ENCODE measurements at regions not wholly inside any gene's neighbourhood (a gene's known extent, or its start where the extent isn't known, plus 50 kb on each side); places are given as distances from the start of the nearest gene placed in this dataset.

- no peak for DNase-seq
Observed at GRCh38 chr1:69491416-69491815, 76.3 kb upstream of the LRRC7 start.

DNA sequence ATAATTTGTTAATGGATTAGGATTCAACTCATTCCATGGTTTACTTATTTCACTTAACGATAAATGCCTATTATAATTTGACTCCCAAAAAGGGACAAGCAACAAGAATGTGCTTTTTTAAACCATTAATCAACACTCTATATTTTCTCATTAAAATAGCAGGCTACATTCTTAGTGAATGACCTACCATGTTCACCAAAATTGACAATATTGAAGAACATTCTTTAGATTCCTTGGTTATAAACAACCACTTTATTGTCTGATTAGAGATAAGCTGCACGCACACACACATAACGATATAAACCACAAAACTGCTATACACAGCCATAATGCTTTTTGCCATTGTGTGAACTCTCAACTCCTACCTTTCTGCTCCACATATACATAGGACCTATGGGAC, 75.4 kb upstream of the LRRC7 start:
- DNase-seq = no peak

- DNase-seq = no peak
Observed at GRCh38 chr1:69494221-69494620, 73.5 kb upstream of the LRRC7 start.

- DNase-seq = no peak
Observed at GRCh38 chr1:69497441-69498221, 70.1 kb upstream of the LRRC7 start.

GRCh38 chr1:69498711-69499110, 69.0 kb upstream of the LRRC7 start:
- DNase-seq = no peak

DNA sequence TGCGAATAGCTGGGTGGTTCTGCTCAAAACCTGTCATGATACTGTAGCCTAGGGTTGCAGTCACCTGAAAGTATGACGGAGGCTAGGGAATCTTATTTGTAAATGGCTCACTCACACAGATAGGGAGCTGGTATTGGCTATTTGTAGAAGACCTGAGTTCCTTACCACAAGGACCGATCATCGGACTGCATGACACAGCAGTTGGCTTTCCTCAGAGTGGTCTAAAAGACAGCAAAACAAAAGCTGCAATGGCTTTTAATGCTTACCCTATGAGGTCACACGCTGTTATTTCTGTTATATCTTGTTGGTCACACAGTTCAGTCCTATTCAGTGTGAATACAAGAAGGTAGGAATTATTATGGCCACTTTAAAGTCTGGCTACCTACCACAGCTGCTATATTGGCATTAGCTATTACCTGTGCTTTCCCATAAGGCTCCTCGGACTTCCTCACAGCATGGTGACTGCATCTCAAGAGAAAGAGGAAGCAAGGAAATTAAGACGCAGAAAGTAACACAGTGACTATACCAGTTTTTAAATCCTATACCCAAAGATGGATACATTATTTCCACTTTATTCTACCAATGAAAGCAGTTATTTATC, 68.4 kb upstream of the LRRC7 start:
- DNase-seq = no peak

GRCh38 chr1:69502991-69503390, 64.7 kb upstream of the LRRC7 start:
- no peak for DNase-seq

GRCh38 chr1:69504730-69505252, 62.9 kb upstream of the LRRC7 start:
- DNase-seq = no peak

DNA sequence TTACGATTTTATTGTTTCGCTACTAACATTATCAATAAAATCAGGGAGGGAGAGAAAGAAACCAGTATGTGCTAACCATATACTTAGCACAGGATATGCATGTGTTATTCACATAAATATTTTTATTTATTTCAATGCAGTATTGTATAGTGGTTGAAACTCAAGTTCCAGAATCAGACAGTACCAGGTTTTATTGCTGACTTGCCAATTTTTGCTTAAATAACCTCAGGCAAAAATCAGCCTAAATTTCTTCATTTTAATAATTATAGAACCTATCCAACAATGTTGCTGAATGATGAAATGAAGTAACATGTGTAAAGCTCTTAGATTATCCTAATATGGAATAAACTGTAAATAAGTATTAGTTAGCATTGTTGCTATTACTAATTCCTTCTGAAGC, 61.4 kb upstream of the LRRC7 start:
- DNase-seq = no peak

DNA sequence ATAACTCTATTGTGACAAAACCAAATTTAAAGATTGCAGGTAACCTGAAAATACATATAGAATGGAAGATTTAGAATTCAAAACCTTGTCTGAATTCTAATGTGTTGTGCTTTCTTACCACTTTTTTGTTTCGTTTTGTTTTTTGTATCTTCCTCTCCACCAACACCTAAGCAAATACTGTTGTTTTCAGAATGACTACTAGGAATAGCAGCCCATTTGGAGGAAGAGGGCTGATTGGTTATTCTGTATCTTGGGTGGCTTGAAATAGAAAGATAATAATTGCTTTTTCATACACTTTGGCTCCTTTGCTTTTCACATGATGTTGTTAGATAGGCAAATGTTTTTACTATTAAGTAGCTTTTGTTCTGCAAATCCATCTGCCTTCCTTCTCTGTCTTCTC, 61.0 kb upstream of the LRRC7 start:
- no peak for DNase-seq

- no peak for DNase-seq
Observed at GRCh38 chr1:69510026-69510425, 57.7 kb upstream of the LRRC7 start.

- DNase-seq = no peak
Observed at GRCh38 chr1:69511426-69512192, 56.1 kb upstream of the LRRC7 start.

DNA sequence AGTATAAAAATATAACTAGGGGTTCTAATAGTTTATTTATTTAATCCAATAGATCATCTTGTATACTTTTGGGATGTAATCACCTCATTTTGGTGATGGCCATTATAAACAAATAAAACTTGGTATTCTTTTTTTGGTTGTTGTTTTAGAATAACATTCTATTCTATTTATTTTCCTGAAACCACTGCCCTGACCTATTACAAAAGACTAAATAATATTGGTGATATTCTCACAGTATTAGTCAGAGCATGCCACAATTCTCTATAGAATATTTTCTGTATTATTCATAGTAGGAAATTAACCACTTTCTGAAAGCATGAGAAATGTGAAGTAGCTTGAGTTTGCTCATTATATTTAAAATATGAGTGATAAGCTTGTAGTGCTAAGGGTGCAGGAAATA, 54.1 kb upstream of the LRRC7 start:
- no peak for DNase-seq

Data from NCI-H1417 treated with DMSO at 0.1 percent for 48 hours (cell line).